GM20431 (cell line): ENCODE measurements at regions not wholly inside any gene's neighbourhood (a gene's known extent, or its start where the extent isn't known, plus 50 kb on each side); places are given as distances from the start of the nearest gene placed in this dataset.

ENCODE experiments used
- in situ Hi-C: fragments of 300-500 bp; cut with MseI, MboI; formaldehyde crosslinking; loops from one replicate; pipeline ENCODE4 v1.15.0; 2020; ENCODE audit warnings: low sequenced_read_pairs; ENCODE audit not compliant: unreplicated experiment

DNA sequence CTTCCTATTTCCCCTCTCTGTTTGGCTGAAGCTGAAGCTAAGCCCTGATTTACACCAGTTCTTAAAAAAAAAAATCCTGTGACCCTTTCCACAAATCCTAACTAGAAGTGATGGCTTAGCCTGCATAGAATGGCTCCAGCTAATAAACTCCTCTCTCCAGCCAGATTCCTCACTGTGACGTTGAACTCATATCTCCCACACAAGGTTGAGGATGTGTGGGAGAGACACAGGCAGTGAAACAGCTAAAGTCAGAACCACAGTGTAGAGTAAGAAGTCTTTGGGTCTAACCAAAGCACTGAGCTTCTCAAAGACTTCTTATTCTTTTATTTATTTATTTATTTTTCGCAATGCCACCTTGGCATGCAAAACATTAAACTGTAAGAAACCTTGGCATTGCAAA lies 268.3 kb downstream of the SNX13 start:
- in situ Hi-C loops = no loop called here

DNA sequence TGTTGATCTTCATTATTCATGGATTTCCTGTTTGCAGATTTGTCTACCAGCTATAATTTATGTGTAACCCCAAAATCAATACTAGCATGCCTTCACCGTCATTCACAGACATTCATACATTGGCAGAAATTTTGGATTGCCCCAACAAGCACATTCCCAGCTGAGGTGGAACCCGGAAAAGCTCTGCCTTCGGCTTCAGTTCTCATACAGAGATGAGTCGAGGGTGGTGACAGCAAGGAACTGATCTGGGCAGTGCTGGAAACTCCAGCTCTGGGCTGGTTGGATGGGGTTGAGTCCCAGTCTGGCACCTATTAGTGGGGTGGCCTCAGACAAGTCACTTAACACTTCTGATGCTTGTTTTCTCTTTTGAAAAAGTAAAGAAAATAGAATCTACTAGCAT lies 267.5 kb downstream of the SNX13 start:
- in situ Hi-C loops = no loop called here

DNA sequence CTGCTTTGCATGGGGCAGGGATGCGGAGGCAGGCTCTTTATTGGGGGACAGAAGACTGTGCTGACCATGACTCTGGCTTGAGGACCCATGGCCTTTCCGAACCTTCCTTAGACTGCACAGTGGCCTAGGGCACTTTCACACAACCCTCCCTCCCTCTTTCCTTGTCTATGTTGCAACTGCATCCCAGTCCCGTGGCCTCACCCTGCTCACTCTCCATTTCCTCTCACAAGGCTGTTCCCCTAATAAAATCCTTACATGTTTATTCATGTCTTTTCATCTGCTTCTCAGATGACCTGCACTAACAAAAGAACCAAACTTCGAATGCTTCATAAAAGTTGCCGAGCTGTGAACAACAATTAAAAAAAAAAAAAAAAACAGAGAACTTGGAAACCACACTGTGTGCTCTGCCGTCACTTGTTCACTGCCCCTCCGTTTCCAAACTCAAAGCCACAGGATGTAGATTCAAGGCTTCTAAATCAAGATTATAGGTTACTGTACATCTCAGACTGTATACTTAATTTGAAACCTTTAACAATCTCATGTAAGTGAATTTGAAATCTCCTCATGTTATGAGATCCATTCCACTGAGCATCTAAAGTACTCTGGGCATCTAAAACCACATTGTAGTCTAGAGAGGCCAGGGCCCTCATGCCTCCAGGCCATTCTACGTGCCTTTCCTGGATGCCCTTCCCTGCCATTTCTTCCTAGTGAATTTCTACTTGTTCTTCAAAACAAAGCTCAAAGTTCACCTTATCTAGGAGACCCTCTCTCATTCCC lies 265.9 kb downstream of the SNX13 start:
- in situ Hi-C loops = no loop called here

DNA sequence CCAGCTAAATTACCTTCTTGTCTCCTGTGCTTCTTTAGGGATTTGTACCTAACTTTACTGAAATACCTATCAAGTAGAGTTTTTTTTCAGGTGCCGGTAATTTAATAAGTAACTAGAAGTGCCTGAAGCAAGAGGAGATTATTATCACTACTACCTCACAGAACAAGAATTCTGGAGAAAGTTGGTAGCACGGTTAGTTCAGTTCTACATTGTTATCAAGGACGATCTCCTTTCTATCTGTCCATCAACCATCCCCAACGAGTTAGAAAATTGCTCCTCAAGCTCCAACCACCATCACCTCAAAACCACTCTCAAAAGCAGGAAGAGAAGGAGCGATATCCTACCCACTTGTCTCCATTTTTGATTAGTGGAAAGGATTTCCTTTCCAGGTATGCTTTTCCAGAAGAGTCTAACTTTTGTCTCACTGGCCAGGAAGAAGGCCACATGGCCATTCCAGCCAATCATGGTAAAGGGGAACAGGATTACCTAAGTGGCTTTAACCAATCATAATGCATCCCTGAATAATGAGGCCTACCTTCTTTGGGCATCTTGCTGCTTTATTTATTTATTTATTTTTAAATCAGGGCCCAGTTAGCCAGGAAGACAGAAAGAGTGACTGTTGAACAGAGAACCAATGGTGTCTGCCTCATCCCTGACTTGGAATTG lies 265.2 kb downstream of the SNX13 start:
- in situ Hi-C loops = no loop called here

DNA sequence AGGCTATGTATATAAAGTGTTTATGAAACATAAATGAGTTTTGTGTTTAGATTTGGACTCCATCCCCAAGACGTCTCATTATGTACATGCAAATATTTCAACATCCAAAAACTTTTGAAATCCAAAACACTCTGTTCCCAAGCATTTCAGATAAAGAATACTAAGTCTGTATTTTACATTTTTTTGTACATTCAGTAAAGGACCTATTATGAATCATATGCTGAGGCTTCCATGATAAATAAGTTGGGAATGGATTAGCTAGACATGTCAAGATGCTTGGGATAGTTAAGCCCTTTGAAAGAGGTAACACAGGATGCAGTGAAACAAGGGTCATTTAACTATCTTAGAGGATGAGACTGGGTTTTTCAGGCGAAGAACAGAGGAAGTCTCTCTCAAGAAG lies 262.9 kb downstream of the SNX13 start:
- in situ Hi-C loops = no loop called here

DNA sequence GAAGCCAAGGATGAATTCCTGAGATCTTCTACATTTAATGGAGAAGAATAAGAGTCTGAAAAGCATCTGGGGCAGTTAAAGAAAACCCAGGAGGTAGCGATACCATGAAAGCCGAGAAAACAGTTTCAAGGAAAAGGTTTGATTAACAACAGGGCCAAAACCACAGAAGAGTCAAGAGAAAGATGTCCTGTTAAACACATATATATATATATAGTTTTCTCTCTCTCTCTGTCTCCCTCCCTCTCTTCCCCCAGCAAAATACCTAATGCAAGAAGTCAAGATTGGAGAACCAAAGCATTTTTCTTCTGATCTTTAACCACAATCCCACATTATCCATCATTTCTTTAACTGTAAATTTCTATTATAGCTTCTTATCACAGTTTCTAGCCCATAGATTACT lies 261.4 kb downstream of the SNX13 start:
- in situ Hi-C loops = no loop called here

DNA sequence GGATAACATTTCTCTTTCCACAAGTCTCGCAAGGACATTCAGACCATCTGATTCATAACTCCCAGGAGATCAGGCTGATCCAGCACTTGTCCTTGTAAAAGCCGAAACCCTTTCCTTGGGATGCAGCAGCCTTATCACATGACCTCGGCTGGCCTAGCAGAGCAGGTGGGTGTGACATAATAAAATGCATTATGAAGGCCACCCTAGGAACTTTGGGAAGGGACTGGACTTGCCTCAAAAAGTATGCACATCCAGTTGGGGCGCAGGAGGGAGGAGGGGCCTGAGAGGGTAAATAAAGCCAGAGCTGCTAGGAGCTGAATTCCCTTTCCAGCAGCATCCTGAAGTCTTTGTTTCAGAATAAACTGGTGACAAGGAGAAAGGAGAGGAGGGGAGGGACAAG lies 260.8 kb downstream of the SNX13 start:
- in situ Hi-C loops = no loop called here

DNA sequence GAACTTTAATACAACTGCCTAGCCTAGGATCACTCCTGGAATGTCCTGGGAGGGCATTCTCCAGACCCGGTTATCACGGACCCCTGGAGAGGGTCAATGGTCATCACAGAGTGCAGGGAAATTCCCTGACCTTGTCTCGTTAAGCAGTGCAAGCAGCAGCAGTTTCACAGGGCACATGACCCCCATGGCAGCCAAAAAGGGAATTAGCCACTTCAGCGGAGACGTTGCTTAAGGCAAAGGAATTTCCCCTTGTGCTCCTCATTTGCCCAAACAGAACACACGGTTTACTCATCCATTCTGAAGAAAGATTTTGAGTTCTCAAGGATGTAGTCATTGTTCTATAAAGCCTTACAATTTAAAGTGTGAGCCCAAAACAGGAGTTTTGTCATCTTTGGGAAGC lies 260.3 kb downstream of the SNX13 start:
- in situ Hi-C loops = no loop called here

DNA sequence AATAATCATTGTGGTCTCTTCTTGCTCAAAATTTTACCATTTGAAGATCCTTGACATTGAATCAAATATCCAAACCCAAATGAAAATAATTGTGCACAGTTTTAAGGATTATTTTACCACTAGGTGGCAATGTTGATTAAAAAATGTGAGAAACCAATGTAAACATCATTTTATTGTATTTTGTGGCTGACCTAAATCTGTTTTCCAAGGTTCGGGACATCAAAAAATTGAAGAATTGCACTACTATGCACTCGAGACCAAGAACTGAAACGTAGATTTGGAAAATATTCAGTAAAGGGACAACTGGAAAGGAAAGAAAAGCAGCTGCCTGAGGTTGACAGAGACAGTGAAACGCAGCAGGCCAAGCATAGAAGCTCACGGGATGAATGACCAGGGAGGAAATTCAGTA lies 259.3 kb downstream of the SNX13 start:
- in situ Hi-C loops = no loop called here

DNA sequence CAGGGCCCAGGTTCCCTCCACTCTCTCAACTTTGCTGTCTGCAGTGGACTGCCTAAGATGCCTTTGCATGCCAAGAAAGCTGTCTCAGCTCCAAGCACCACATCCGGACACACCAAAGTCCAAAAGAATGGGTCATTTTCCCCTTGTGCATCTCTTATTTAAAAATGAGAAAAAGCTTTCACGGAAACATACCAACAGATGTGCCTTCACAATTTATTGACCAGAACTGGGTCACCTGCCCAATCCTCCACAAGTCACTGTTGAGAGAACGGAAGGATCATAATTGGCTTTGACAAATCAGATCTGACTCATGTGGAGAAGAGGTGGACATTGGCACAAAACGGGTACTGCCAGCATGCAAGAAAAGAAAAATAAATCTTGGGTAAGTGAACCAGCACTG lies 258.3 kb downstream of the SNX13 start:
- in situ Hi-C loops = no loop called here

DNA sequence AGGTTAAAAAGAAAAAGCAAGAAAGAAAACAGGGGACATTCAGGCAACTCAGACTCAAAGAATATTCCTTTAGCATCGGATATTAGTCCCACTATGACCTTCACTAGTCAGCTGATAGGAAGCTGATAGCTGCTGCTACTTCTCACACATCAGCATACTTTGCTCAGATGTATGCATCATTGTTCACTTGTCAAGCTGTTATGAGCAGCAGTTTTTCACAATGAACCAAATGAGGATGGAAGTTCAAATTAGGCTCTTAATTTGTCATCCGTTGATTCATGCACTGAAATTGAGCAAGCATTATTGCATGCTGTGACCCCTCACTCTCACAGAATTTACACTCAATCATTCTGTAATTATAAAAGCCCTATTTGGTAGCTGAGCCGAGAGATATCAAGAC lies 257.7 kb downstream of the SNX13 start:
- in situ Hi-C loops = no loop called here

DNA sequence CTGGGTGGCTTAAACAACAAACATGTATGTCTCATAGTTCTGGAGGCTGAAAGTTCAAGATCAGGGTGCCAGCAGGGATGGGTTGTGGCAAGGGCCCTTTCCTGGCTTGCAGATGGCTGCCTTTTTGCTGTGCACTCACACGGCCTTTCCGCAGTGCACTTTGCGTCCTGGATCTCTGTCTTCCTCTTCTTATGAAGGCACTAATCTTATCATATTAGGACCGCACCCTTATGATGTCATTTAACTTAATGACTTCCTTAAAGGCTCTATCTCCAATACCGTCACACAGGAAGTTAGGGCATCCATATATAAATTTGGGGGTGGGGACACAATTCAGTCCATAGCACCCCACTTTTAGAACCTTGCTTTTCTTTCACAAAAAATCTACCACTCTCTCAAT lies 255.2 kb downstream of the SNX13 start:
- in situ Hi-C loops = no loop called here

DNA sequence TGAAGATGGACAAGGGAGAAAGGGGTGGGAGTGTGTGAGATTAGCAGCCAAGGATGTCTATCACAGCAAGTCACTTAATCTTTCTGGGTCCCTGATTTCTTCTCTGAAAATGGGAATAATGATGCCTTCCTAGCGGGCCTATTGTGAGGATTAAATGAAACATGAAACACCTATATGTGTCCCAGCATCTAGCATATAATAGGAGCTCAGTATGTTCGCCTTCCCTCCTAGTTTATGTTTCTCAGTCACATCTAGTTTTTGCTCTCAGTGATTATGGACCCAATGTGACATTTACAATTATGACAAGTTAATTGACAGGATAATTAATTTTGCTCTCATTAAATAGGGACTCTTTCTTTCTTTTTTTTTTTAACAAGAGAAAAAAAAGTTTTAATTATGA lies 252.9 kb downstream of the SNX13 start:
- in situ Hi-C loops = no loop called here

DNA sequence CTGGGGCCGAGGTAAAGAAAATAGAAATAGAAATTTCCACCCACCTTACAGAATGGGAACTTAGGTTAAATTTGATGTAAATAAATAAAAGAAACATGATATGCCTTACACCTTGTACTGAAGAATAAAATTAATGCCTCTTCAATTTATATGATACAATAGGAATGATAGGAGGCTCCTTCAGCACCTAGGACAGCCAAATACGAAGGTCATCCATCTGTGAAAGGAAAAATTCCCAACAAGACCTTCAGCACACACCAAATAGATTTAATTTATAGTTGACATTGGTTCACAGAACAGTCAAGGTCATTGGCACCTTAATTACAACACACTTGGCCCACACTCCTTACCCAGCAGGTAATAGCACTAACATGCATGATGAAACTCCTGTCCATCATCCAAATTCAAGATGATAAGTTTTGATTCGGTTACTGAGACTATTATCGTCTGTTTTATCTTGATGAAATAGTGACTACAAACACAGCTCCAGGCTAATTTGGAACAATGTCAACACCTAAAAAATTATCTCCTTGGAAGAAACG lies 250.9 kb downstream of the SNX13 start:
- in situ Hi-C loops = no loop called here

DNA sequence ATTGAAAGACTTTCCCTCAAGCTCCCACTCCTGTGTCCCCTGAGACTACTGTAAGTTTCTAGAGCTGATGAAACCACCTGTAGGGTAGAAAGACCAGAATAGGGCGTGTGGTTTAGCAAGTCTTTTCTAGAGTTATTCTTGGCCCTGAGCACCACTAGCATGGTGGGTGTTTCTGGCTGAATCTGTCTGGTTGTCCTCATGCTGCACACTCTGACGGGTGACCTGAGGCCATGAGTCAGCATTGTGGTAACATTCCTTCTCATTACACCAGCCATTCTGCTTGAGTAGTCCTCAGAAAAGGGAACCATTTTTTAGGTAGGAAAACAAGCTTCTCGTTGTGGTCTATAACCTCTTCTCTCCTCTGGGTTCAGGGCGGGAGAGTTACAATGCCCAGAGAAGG lies 250.3 kb downstream of the SNX13 start:
- in situ Hi-C loops = no loop called here

DNA sequence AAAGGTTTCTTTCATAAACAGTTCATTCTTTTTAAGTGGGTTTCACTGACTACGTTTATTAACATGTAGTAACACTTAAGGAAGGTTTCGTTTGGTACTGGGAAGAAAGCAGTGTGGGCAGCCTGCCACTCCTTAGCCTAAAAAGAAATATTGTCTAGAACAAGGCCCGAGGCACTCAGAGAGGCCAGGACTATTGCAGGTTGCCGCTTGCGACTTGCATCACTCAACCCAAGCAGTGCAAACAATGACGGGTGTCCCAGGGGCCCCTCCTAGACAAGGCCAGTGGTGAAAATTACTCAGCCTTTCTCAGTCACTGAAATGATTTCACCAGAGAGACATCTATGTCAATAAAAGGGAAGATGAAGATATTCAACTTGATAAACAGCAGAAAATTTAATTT lies 243.9 kb downstream of the SNX13 start:
- in situ Hi-C loops = no loop called here

DNA sequence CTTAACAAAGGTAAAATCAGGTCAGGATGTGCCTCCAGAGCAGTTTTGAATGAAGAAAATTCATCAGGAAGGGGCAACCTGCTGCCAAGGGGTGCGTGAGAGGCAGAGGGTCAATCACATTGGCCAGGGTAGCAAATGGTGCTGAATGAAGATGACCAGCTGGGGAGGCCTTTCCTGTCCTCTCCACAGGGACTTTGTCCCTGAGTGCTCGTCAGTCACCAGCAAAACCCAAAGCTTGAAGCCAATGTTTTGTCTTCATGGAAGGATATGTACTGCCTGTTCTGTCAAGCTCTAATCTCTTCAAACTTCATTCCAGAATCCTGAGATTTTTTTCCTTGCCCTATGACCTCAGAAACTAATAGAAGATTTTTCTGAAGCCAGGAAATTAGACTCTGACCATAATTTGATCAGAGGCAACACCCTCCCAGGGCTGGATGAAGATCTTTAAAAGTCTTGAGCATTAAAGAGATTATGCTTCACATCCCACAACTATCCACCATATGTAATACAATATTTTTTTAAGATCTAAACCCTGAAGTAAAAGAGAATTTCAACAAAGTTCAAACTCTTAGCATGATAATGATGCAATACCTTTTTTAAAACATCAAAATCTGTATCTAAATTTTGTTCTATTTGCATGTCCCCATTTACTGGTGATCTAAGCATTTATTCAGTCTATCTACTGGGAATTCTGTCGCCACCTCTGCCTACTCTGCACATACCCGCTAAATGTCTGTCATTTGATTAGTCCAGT lies 243.0 kb downstream of the SNX13 start:
- in situ Hi-C loops = no loop called here

DNA sequence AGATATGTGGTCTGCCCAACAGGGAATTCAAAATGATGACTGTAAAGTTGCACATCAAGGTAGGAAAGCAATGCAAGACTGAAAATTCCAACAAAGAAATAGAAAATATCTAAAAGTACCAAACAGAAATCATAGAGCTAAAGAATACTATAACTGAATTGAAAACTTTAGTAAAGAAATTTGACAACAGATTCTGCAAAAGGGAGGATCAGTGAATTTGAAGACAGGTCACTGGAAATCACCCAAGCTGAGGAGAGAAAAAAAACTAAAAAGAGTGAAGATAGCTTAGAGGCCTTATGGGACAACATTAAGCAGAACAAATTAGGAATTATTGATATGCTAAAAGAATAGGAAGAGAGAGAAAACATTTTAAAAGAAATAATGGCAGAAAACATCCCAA lies 240.6 kb downstream of the SNX13 start:
- in situ Hi-C loops = no loop called here

DNA sequence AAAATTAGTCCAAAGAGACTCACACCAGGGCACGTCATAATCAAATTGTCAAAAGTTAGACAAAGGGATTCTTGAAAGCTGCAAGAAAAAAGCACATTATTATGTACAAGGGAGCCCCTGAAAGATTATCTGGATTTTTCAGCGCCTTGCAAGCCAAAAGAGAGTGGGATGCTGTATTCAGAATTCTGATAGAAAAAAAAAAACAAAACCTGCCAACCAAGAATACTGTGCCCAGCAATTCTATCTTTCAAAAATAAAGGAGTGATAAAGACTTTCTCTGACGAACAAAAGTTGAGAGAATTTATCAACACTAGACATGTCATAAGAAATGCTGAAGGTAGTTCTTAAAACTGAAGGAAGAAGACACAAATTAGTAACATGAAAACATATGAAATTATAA lies 240.2 kb downstream of the SNX13 start:
- in situ Hi-C loops = no loop called here

DNA sequence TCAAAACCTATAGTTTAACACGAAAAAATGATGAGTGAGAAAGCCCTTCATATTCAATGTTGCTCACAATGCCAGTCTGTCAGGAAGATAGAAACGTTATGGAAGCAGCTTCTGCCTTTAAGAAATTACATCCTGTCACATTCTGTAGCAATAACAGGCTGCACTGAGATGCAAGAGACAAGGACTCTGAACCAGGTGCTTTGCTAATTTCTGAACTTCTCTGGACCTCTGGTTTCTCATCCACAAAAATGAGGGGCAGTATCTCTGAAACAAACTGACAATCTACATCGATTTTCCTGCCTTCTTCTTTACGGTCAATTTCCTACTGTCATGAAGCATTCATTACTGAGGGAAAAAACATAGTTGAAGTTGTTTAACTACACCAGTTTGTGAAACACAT lies 234.0 kb downstream of the SNX13 start:
- in situ Hi-C loops = no loop called here

DNA sequence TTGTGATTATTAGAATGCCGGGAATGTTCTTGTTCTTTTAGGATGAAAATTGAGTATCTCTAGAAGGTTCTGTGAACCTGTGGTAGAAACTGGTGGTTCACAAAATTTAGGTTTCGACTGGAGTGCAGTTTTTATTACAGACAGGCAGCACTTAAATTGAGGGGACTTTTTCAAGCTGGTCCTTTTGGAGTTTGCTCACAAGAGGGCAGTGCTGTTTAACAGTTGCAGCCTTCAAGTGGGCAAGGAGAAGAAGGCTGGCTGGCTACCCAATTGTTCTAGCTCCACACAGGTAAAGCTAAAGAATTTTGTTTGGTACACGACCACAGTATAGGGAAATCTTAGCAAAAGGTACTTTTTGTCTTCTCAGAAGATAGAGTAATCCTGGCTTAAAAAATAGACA lies 233.6 kb downstream of the SNX13 start:
- in situ Hi-C loops = no loop called here
